AG10803 (cell line): ENCODE measurements at regions not wholly inside any gene's neighbourhood (a gene's known extent, or its start where the extent isn't known, plus 50 kb on each side); places are given as distances from the start of the nearest gene placed in this dataset.
A peak's percentile ranks its signal among the peaks of the same experiment; 100 is the strongest.

ENCODE experiments used
- DNase-seq: peaks from one replicate; pipeline ENCODE4 v3.0.0; 2010; ENCODE audit warnings: low read depth
- H3K4me3 ChIP-seq: 2 replicates; pipeline ENCODE4 v1.5.1; 2011; ENCODE audit warnings: mild to moderate bottlenecking, low read length, control low read depth
- TF ChIP-seq, protein P1 (sequence below): conservative IDR thresholded peaks from 2 replicates; pipeline ENCODE4 v1.5.1; 2011; ENCODE audit warnings: mild to moderate bottlenecking, low read length, control low read depth, inconsistent platforms

DNA sequence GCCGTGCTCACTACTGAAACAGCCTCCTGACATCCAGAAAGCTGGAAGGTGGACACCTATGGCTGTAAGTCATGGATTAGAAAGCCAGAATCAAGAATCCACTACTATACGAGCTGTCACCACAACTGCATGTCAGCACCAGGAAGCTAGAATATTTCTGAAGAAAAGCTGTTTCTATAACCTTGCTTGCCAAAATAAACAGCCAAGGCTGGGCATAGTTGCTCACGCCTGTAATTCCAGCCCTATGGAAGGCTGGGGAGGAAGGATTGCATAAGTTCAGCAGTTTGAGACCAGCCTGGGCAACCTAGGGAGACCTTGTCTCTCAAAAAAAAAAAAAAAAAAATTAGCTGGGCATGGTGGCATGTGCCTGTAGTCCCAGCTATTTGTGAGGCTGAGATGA, 96.3 kb upstream of the GAREM1 start:
- TF ChIP-seq, protein P1, sequence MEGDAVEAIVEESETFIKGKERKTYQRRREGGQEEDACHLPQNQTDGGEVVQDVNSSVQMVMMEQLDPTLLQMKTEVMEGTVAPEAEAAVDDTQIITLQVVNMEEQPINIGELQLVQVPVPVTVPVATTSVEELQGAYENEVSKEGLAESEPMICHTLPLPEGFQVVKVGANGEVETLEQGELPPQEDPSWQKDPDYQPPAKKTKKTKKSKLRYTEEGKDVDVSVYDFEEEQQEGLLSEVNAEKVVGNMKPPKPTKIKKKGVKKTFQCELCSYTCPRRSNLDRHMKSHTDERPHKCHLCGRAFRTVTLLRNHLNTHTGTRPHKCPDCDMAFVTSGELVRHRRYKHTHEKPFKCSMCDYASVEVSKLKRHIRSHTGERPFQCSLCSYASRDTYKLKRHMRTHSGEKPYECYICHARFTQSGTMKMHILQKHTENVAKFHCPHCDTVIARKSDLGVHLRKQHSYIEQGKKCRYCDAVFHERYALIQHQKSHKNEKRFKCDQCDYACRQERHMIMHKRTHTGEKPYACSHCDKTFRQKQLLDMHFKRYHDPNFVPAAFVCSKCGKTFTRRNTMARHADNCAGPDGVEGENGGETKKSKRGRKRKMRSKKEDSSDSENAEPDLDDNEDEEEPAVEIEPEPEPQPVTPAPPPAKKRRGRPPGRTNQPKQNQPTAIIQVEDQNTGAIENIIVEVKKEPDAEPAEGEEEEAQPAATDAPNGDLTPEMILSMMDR: no peak
- no peak overlapping the region for H3K4me3 ChIP-seq
- no peak for DNase-seq

DNA sequence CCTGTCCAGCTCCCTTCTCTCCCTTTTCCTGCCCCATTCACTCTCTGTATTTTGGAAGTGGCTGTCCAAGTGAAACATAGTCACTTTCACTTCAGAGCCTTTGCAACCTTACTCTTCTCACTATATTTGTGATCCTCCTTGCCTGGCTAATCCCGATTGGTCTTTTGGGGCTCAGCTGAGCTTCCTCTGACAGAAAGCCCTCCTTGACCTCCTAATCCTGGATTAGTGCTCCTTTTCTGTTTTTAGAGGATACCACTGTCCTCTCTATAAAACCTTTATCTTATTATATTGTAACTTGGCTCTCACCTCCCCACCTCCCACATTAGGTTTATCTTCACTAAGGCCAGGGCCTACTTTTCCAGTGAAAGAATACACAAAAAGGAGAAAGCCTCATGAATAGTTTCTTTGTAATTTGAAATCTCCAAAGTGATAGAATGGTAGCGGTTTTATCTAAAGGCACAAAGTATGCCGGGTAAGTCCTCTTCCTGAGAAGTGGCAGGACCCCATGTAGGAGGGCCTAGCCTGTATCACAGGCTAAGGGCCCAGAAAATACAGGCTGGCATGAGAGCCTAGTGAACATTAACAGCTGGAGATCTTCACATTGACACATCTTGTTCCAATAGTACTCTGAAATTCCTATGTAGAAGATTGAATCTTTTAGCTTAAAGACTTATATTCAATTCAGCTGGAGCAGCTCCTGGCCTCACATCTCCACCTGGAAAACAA, 83.1 kb upstream of the GAREM1 start:
- TF ChIP-seq, protein P1: no peak
- no peak overlapping the region for H3K4me3 ChIP-seq
- no peak for DNase-seq

DNA sequence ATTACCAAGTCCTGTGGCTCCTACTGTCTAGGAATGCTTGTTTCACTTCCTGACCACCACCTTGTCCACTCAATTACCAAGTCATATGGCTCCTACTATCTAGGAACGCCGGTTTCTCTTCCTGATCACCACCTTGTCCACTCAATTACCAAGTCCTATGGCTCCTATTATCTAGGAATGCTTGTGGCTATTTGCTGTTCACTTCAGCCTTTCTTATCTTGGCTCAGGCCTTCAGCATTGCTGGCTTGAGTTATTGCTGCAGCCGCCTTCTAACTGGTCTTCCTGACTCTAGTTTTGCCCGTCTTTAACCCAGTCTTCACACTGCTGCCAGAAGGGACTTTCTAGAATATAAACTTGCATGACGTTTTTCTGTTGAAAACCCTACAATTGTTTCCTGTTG, 82.5 kb upstream of the GAREM1 start:
- TF ChIP-seq, protein P1: no peak
- no peak overlapping the region for H3K4me3 ChIP-seq
- DNase-seq: no peak

DNA sequence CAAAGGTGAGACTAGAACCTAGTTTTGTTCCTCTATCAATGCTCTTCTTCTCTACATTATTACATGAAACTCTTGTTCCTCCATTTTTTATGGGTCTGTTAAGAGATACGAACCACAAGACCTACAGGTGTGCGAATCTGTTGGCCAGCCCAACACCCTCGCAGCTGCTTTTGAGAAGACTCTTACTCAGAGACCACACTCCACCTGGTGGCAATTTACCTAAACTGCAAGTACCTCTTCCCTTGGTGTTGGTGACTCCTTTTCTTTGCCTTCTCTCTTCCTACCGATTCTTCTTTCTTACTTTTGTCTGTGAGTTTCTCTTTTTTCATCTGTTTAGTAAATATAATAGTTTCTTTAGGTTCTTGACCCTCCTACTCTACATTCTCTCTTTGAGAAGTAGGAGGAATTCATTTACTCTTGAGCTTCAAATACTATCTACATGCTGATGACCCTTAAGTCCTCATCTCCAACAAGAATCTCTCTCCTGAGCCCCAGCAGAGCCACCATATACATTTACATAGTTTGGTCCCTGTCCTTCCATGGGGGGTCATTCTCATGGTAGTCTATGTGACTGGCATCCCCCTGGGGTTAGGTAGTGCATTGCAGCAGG, 81.8 kb upstream of the GAREM1 start:
- peak; percentile 64 for DNase-seq
- TF ChIP-seq, protein P1: peak; percentile 88
- H3K4me3 ChIP-seq: no peak overlapping the region

DNA sequence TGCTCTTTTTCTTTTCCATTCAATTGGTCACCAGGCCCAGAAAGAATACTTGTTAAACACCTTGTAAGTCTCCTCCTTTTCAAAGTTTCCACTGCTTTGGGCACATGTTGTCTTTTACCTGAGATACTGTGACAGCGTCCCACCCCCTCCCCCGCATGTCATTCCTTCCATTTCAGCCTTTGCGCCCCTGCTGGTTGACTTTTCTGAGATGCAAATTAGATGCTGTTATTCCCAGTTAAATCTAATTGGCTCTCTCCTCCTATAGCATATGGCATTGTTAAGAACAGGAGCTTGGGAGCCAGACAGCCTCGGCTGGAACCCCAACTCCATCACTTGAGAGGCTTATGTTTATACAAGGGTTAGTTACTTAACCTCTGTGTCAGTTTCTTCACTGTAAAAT, 80.3 kb upstream of the GAREM1 start:
- H3K4me3 ChIP-seq: no peak overlapping the region
- no peak for DNase-seq
- TF ChIP-seq, protein P1: no peak; the same call in 1 of the 2 replicates

DNA sequence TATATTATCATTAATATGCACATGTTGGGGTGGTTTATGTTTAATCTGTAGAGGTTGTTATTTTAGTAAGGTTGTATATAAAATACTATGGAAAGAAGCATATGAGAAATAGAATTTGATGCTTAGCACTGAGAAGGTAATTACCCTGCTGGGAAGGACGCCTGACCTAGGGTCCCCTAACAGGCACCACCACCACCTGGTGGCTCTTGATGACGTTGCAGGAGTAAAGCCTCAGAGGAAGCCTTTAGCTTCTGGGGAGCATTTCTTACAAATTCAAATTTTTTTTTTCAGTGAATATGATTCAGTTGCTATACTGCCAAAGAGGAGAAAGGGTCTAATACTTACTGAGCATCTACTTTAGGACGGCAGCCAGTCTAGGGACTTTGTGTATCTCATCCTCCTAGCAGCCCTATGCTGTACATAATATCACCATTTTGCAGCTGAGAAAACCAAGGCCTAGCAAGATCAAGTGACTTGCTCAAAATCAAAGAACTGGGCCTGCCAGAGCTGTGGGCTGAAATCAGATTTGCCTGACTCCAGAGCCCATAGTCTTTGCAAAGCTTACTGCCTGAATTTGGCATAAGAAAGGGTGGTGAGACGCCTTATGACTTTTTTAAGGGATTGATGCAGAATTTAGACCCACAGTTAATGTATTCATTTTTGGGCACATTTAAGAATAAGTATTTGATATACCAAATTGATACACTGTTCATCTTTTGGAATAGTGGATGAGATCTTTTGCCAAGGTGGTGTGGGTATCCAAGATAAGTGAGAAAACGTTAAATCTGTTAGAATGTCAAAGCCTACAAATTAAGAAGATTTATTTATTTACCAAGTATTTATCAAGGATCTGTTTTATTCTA, 78.8 kb upstream of the GAREM1 start:
- no peak overlapping the region for H3K4me3 ChIP-seq
- TF ChIP-seq, protein P1: peak; percentile 67
- peak; percentile 15 for DNase-seq
